RCC 7860 (cell line): ENCODE measurements at regions not wholly inside any gene's neighbourhood (a gene's known extent, or its start where the extent isn't known, plus 50 kb on each side); places are given as distances from the start of the nearest gene placed in this dataset.

Source experiments
- DNase-seq: peaks from one replicate; pipeline ENCODE4 v3.0.0-alpha.2; 2015; ENCODE audit warnings: low spot score
- FAIRE-seq: peaks from 2 replicates; lab custom pipeline; 2012; peaks lifted over from hg19 to GRCh38; lab: Jason Lieb, UNC

DNA sequence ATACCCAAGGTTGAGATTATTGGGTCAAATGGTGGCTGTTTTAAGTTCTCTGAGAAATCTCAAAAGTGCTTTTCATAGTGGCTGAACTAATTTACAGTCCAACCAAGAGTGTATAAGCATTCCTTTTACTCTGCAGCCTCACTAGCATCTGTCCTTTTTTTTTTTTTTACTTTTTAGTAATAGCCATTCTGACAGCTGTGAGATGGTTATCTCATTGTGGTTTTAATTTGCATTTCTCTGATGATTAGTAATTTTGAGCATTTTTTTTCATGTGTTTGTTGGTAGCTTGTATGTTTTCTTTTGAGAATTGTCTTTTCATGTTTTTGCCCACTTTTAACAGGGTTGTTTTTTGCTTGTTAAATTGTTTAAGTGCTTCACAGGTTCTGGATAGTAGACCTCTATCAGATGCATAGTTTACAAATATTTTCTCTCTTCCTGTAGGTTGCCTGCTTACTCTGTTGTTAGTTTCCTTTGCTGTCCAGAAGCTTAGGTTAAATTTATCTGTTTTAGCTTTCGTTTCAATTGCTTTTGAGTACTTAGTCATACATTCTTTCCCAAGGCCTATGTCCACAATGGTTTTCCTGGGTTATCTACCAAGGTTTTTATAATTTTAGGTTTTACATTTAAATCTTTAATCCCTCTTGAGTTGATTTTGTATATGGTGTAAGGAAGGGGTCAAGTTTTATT, 881.3 kb upstream of the SEL1L start:
- DNase-seq = no peak
- FAIRE-seq = no peak

DNA sequence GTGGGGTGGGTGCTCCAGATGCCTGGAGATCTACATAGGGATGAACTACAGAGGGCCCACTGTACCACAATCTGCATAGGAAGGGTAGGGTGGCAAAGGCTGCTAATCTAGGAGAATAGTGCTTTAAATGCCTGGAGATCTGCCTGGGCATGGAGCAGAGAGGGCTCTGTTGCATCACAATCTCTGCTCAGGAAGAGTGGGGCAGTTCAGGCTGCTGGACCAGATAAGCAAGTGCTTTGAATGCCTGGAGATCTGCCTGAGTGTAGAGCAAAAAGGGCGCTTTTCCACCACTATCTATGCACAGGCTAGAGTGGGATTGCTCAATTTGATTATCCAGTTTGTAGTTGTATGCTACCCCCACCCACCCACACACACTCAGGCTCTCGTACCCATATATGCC, 886.3 kb upstream of the SEL1L start:
- DNase-seq (no peak), FAIRE-seq (no peak)

DNA sequence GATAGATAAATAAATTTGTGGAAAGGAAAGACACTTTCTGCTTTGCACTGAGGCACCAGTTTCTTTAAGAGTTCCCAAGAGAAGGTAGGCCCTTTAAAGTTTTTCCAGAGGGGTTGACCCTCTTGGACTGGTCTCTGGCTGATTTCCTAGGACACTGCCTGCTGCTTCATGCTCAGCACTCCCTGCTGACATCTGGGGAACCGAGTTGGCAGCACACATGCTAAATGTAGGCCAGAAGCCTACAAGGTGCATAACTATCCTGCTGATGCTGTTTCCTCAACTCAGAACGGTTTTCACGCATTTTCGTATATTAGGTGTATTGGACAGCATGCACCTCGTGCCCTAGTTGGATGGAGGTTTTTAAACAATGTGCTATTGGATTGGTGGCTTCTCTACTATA, 887.2 kb upstream of the SEL1L start:
- no peak for FAIRE-seq
- no peak for DNase-seq

DNA sequence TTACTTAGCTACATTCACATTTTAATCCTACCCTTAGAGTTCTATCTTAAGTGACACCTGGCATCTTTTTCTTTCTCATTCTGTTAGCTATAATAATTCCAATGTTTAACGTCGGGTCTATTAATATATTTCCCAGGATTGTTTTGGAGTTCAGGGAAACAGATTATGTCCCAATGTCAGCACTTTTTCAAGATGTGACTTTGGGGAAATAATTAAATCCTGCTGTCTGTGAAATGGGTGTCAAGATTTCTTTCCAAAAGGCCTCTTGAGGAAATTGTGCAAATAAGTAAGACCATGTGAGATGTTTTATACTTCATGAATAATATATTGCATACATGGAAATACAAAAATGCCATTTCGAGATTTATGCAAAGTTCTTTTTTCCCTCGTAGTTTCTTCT, 887.6 kb upstream of the SEL1L start:
- FAIRE-seq (no peak), DNase-seq (no peak)

DNA sequence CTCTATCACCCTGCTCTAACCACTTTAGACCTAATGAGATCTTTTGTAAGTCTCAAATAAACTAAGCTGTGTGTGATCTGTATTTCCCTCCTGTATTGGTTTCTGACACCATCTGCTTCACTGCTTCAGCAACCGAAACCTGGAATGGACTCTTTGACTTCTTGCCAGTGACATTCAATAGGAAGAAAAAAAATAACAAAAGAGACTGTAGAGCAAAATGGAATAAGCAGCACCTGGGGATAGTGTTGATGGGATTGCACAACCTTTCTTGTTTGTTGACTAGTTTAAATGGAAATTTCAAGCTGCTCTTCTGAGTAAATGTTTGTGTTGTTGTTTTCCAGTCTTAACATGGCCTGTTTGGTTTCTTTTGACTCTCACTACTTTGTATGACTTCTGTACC, 888.6 kb upstream of the SEL1L start:
- FAIRE-seq (no peak), DNase-seq (no peak)

DNA sequence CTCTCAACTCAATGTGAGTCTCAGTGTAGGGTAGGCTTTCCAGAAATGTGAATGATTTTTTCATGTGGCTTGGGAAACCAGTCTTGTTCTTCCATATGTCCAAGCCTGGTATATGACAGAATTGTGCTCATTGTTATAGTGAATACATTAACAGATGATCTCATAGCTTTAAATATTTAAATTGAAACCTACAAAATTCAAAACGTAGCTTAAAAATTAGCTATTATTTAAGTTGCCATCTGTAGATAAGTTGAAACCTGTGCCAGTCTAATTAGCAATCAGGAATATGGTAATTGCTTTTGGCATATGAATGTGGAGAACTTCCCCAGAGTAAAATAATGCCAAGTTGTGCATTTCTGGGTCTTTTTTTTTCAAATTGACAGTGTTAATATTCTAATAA, 891.6 kb upstream of the SEL1L start:
- FAIRE-seq (no peak), DNase-seq (no peak)

DNA sequence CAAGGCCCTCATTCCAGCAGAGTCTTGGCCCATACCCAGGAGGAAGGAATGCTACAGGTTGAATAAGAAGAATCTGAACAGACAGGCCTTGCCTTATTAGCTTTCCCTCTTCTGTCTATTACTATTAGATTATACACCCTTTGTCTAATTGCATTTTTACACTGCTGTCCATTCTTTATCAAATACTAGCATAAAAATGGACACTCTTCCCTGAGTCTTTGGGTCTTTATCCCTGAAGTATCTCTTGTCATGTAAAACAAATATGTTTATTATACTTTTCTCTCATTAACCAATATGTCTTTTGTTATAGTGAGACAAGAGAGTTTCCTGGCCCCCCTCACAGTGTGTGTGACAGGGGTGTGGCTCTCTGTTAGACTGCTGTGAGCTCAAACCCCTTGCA, 897.4 kb upstream of the SEL1L start:
- DNase-seq = no peak
- FAIRE-seq = no peak

DNA sequence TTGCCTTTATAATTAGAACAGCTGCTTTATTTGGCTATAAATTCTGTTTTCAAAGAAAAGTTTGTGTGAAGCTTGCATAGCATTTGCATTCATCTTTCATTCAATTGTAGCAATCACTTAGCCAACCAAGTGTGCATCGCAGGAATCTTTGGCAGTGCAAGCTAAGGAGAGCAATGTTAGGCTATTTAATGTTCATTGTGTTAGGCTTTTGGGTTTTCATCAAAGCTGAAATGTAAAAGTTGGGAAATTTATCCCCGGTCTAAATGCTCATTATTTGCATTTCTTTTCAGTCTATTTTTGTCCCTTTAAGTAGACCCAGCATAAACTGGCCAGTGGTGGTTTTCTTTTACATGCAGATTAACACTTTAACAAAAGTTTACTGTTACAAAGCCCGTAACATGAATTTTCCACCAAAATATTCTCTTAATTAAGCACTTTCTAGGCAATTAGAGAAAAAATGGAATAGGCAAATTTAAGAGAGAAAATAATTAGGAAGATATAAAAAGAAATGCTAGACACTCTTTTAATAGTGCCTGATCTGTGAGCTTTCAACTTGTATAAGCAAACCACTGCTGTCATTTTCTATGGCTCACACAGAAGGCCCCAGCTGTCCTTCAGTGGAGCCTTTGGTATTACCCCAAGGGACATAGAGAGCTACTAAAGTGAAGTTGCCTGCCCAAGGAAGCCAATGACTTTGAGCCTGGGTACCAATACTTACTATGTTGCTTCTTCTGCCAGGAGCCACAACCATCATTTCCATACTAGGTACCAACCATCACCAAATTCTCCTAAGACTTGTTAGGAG, 898.9 kb upstream of the SEL1L start:
- no peak for DNase-seq

DNA sequence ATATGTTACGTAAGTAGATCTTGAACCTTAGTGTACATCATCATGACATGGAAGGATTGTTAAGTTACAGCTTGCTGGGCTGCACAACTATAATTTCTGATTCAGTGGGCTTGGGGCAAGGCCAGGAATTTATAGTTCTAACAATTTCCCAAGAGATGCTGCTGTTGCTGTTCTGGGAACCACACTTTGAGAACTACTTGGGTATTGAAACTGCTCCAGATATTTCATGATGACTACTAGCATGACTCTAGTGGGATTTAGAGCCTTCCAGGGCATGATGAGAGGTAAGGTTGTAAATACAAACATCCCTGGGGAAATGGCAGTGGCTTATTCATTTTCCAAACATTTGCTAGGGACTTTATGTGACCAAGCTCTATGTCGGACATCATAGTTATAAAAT, 904.8 kb upstream of the SEL1L start:
- DNase-seq (no peak), FAIRE-seq (no peak)

More for the DNA sequence above, 898.9 kb upstream of the SEL1L start:
- FAIRE-seq = no peak

DNA sequence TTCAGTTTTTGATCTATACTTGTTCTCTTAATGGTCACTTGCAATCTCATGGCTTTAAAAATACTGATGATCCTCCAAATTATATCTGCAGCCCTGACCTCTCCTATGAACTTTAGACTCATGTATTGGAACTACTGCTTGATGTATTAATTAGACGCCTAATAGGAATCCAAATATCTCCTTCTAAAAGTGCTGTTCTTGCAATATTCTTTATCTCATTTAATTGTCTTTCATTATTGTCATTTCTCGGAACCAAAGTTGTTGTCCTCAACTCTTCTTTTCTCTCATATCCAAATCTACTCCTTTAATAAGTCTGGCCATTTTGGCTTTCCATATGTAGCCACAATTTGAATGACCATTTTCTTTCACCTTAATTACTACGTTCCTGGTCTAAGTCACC, 907.6 kb upstream of the SEL1L start:
- FAIRE-seq = no peak
- no peak for DNase-seq

DNA sequence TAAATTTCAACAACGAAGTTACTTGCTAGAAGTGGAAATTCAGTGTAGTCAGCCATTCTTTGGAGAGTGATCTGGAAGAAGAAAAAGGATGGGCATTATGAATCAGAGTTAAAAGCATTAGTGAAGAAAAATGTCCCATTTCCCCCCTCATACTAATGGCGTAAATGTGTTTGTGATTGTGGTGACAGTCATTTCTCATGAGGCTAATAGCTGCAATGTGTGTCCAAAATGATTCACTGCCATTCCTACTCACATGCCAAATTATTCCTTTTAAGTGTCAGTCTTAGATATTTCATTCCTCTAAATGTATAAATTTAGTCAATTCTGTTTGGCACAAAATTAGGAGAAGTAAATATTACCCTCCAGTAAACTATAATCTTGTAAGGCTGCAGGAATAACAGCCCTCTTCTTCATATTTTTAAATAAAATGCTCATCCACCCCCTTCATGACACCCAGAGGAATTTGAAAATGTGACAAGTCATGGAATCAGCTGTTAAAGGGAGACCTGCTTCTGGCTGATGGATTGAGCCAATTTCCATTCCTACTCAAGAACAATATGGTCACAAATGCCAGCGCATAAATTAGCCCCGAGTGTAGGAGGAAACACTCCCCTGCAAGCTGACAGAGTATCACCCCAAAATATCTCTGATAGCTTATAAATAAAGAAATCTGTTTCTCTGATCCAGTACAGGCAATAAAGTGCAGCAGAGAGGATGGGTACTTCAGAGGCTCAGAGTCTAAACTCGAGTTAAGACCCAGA, 912.3 kb upstream of the SEL1L start:
- DNase-seq (no peak), FAIRE-seq (no peak)

DNA sequence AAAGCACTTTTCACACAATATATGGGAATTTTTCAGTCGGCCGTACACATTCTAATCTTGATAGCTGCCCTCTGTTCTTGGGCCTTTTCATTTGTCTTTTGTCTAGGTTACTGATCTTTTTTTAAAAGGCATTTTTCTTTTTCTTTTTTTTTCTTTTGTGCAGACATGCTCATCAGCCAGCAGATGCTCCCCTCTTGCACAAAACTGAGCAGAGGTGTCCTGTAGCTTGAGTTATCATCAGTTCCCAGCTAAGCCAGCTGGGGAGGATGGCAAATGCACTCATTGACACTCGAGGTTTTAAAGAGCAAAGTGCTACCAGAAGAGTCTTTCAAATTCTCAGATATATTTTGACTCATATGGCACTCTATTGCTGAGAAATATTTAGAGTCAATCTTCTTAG, 913.9 kb upstream of the SEL1L start:
- no peak for DNase-seq
- FAIRE-seq = no peak

DNA sequence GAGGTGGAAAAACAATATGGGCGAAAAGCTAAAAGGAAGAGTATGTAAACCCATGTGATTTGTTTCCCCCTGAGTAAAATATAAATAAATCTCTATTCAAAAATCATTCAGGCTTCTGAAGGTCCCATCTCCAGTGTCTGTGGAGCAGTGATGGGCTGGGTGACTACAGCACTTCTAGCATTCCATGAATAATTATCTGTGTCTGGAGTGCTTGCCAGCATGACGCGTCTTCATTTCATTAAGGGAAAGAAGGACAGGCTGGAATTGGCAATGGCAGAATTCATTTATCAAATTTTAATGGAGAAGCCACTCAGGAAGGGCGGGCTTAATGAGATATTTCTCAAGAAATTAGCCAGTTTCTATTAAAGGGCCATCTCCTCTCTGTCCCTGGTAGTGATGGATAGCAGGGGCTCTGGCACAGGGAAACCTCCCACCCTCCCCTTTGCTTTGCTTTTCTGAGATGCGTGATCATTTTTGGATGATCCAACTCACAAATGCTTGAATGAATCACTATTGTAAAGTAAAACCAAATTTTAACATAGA, 916.3 kb upstream of the SEL1L start:
- no peak for FAIRE-seq
- no peak for DNase-seq

DNA sequence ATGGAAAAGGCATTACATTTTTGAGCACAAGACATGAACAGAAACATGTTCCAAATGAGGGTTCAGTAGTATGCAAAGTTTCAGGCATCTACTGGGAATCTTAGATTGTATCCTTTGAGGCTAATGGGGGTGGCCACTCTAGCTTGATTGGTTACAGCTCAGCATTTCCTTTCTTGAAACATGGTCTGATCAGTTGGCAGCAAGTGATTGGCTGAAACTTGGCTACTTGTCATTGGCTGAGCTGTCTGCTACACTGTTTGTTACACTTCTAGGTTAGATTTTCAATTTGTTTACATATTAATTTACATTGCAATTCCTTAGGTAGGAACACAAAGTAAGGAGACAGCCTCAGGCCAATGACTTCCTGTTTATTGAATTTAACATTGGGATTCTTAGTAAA, 918.0 kb upstream of the SEL1L start:
- no peak for FAIRE-seq
- DNase-seq = no peak

DNA sequence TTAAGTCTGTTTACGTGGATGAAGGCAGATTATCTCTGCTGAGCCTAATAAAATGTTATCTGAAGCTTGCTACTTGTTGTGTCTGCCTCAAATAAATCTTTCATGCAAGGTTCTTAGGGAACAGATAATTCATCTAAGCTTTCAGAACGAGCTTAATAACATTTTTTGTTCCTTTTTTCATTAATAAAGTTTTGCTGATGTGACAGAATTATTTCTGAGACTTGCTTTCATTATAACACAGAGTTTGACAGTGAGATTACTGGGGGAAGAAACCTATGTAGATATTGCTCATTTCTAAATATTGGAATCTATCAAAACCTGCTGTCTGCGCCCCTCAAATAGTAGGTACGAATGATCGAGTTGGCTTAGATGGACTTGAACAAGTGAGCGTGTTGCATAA, 948.7 kb upstream of the SEL1L start:
- FAIRE-seq = no peak
- no peak for DNase-seq

DNA sequence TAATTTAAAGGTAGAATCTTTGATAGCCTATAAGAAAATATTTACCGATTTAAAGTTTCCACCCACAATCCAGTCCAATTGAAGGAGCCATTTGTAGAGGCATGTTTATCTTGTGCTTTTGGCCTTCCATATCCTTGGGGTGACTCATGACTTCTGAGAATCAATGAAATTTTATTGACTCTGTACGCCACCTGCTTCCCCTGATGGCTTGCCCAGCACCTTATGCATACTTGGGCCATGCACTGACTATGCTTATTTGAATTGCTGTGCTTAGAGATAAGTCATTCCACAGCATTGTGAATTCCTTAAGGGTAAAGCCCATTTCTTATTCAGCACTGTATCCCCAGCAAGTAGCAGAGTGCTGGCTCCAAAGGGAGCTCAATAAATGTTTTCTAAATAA, 954.8 kb upstream of the SEL1L start:
- DNase-seq (no peak), FAIRE-seq (no peak)

DNA sequence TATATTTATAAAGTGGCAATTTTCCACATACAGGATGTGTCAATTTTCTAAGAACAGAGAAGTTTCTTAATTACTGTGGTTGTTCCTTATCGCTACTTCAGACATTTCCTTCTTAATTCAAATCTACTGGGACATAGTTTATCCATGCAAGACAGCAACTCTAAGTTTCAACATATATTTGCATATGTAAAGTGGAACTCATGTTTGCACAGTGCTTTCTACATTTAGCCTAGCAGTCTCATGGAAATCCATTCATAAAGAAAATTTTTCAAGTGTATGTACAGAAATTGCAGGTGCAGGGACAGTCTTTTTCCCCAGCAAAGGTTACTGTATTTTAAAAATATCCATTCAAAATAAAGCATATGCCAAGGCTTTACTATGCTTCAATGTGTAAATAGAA, 956.7 kb upstream of the SEL1L start:
- DNase-seq (no peak), FAIRE-seq (no peak)

DNA sequence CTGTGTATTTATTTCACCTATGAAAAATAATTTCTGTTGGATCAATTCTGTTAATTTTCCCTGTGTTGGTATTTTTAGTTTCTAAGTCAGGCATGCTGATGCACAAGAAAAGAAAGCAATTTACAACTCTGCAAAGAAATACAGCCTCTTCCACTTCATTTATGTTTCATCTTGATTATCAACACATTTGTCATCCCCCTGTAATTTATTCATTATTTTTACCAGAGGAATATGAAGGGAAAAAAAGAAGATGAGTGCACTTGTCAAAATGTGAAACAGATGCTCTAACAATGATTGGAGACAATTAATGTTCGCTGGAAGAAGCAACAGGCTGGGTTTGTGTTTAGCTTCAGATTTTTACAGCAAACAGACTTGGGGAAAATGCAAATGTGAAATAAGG, 958.5 kb upstream of the SEL1L start:
- DNase-seq (no peak), FAIRE-seq (no peak)

DNA sequence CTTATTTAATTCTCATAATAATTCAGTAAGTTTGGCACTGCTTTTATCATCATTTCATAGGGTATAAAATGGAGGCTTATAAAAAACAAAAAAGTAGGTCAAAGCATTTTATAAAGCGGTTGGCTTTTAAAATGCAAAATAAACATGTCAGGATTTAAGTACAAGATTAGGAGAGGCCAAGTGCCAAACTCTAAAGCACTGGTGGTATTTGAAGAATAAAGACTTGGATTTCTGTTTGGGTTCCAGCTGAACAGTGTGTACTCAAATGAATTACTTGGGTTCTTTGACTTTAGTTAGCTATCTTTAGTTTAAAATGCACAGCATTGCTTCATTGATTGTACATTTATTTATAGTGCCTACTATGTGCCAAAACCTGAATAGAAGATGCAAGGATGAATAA, 966.6 kb upstream of the SEL1L start:
- FAIRE-seq = no peak
- no peak for DNase-seq

DNA sequence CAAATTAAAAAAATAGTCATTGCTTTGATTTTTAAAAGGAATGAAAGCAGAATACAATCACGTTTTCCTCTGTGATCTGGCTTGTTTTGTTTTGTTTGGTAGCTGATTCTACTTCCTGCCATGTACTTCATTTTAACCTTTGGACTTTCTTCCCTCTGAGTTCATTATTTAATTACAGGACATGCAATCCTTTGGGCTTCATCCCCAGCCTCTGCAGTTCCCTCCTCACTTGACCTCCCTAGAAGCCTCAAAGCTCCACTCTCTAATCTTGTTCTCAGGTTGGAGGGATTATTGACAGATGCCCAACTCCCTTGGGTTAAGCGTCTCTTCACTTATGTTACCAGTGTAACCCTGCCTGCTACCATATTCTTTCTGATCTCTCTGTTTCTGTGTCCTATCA, 967.9 kb upstream of the SEL1L start:
- DNase-seq (no peak), FAIRE-seq (no peak)

DNA sequence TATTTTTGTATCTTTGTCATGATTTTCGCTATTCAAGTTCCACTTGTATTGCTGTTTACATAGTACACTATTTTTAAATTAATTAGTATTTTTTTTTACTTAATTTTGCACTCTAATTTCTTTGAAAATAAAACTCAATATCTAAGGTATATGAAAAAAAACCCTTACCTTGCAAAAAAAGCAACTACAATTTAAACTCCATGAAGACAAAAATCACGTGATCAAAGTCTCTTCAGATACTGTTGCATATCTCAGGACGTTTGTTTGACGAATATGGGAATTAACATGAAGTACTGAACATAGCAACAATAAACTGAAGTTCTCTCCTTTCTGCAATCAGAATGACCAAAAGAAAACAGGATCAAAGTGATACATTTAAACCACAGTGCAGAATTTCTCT, 968.4 kb upstream of the SEL1L start:
- DNase-seq = no peak
- FAIRE-seq = no peak

DNA sequence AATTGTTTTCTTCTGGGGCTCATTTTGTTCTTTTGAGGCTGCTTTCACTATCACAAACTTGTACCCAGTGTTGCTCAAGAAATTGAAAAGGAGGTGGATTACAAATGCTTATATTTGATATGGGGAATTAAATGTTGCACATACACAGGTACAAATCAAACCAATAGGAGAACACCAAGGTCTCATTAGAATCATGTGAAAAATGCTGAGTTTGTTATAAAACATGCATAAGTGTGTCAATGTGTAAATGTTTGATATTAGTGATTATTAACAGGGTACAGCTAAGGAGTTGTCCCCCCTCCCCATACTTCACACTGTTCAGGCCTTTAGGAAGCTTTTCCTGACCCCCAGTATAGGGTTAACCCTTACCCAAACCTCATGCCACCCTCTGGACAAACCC, 971.2 kb upstream of the SEL1L start:
- no peak for DNase-seq
- FAIRE-seq = no peak
